Liver (tissue), 8 donors: ENCODE measurements at regions not wholly inside any gene's neighbourhood (a gene's known extent, or its start where the extent isn't known, plus 50 kb on each side); places are given as distances from the start of the nearest gene placed in this dataset.

Experiments used
- DNase-seq: peaks from one replicate; pipeline ENCODE4 v3.0.0-alpha.2; 2017; ENCODE audit warnings: low spot score
- H3K27ac ChIP-seq, 2 donors: one replicate each; pipeline ENCODE4 v1.7.0; 2013; ENCODE audit warnings: inconsistent platforms in 2 of 2, low read length in 2 of 2, control low read depth in 1 of 2, low read depth in 1 of 2, mild to moderate bottlenecking in 1 of 2
- H3K27me3 ChIP-seq, 4 donors: one replicate each; pipeline versions ENCODE4 v1.6.1 to v1.7.0; 2013; ENCODE audit warnings: low read length in 3 of 4, inconsistent platforms in 1 of 4, mild to moderate bottlenecking in 1 of 4, moderate library complexity in 1 of 4; ENCODE audit not compliant: control insufficient read depth in 4 of 4, insufficient read depth in 4 of 4
- H3K36me3 ChIP-seq, 4 donors: one replicate each; pipeline versions ENCODE4 v1.6.1 to v1.7.0; 2013; ENCODE audit warnings: low read length in 3 of 4, mild to moderate bottlenecking in 3 of 4, low read depth in 1 of 4, moderate library complexity in 1 of 4; ENCODE audit not compliant: control insufficient read depth in 4 of 4, insufficient read depth in 3 of 4
- H3K4me1 ChIP-seq, 4 donors: one replicate each; pipeline versions ENCODE4 v1.6.1 to v1.7.0; 2013; ENCODE audit warnings: low read length in 3 of 4, mild to moderate bottlenecking in 3 of 4, moderate library complexity in 1 of 4; ENCODE audit not compliant: control insufficient read depth in 4 of 4, insufficient read depth in 4 of 4
- H3K4me3 ChIP-seq, 3 donors: one replicate each; pipeline versions ENCODE4 v1.6.1 to v1.7.0; 2013; ENCODE audit warnings: low read length in 3 of 3, control low read depth in 1 of 3, low read depth in 1 of 3, mild to moderate bottlenecking in 1 of 3
- H3K9ac ChIP-seq, 2 donors: one replicate each; pipeline ENCODE4 v1.7.0; 2013; ENCODE audit warnings: low read length in 2 of 2, mild to moderate bottlenecking in 2 of 2, moderate library complexity in 2 of 2, control low read depth in 1 of 2, low read depth in 1 of 2
- H3K9me3 ChIP-seq, 4 donors: one replicate each; pipeline versions ENCODE4 v1.6.1 to v1.7.0; 2013; ENCODE audit warnings: low read length in 3 of 4; ENCODE audit not compliant: control insufficient read depth in 4 of 4
- EGR1 ChIP-seq, 2 donors: IDR thresholded peaks; 2 replicates each; pipeline ENCODE4 v1.6.1; 2016 to 2018; ENCODE audit warnings: antibody characterized with exemption in 2 of 2, low read depth in 2 of 2
- FOXA1 ChIP-seq: IDR thresholded peaks from 2 replicates; pipeline ENCODE4 v1.6.1; 2016; ENCODE audit warnings: antibody characterized with exemption
- FOXA2 ChIP-seq: IDR thresholded peaks from 2 replicates; pipeline ENCODE4 v1.6.1; 2016; ENCODE audit warnings: antibody characterized with exemption
- GABPA ChIP-seq, 2 donors: IDR thresholded peaks in 1 of 2; conservative IDR thresholded peaks in 1 of 2; 2 replicates each; pipeline ENCODE4 v1.6.1; 2016; ENCODE audit warnings: antibody characterized with exemption in 2 of 2, mild to moderate bottlenecking in 1 of 2, moderate library complexity in 1 of 2
- HNF4A ChIP-seq, 2 donors: conservative IDR thresholded peaks; 2 replicates each; pipeline ENCODE4 v1.6.1; 2016; ENCODE audit warnings: antibody characterized with exemption in 2 of 2, mild to moderate bottlenecking in 2 of 2
- HNF4G ChIP-seq: IDR thresholded peaks from 2 replicates; pipeline ENCODE4 v1.6.1; 2016; ENCODE audit warnings: antibody characterized with exemption
- JUND ChIP-seq, 2 donors: IDR thresholded peaks; 2 replicates each; pipeline ENCODE4 v1.6.1; 2016; ENCODE audit warnings: antibody characterized with exemption in 2 of 2
- NR2F2 ChIP-seq: IDR thresholded peaks from 2 replicates; pipeline ENCODE4 v1.6.1; 2016; ENCODE audit warnings: antibody characterized with exemption
- RXRA ChIP-seq, 2 donors: IDR thresholded peaks; 2 replicates each; pipeline ENCODE4 v1.6.1; 2017 to 2018; ENCODE audit warnings: antibody characterized with exemption in 2 of 2, mild to moderate bottlenecking in 1 of 2
- SP1 ChIP-seq: IDR thresholded peaks from 2 replicates; pipeline ENCODE4 v1.6.1; 2018; ENCODE audit warnings: antibody characterized with exemption, mild to moderate bottlenecking
- TAF1 ChIP-seq: conservative IDR thresholded peaks from 2 replicates; pipeline ENCODE4 v1.6.1; 2016; ENCODE audit warnings: antibody characterized with exemption, mild to moderate bottlenecking
- WGBS: extraction: QIAGEN DNeasy Blood & Tissue Kit; methylation state at CpG from one replicate; pipeline ENCODE4 v1.1.7; 2013; 5-methylcytosine and 5-hydroxymethylcytosine counted together
- TF ChIP-seq, protein P1 (sequence below): IDR thresholded peaks from 2 replicates; pipeline ENCODE4 v1.6.1; 2016; ENCODE audit warnings: antibody characterized with exemption
- TF ChIP-seq, protein P2 (sequence below): fragments of 150-350 bp; IDR thresholded peaks from 2 replicates; pipeline ENCODE4 v1.5.1; 2017; ENCODE audit warnings: improper control_type of control experiment, low read depth, low read length; ENCODE audit not compliant: missing input control
- TF ChIP-seq, protein P3 (sequence below): IDR thresholded peaks from 2 replicates; pipeline ENCODE4 v1.6.1; 2016; ENCODE audit warnings: antibody characterized with exemption
- TF ChIP-seq, protein P4 (sequence below): IDR thresholded peaks from 2 replicates; pipeline ENCODE4 v1.6.1; 2016; ENCODE audit warnings: antibody characterized with exemption, mild to moderate bottlenecking
- donor health status: healthy.
- donor health status: healthy.
- donor health status: healthy.
- donor health status: healthy.
- donor health status: healthy.

DNA sequence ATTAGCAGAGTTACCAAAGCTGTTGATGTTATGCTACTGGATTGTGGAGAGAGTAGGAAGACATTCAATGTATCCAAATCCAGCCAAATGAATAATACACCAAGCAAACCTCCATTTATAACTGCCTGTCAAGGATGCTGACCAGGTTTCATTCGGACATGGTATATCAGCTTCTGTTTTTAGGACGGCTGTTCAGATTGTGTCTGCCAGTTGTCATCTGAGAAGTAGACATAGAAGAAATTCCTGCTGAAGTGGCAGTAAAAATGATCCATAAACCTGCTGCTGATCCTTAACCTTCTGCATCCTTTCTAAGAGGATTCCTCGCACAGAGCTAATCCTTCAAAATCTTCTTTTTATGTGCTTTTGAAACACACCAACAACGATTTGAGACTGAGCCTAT is 663.6 kb upstream of the PLXNA2 start:
- Histone ChIP-seq H3K9ac (no peak overlapping the region), H3K9me3 (no peaks in the 10 kb centered on the region), H3K27me3 (no peaks in the 10 kb centered on the region), H3K4me3 (no peak overlapping the region), H3K4me1 (no peaks in the 10 kb centered on the region), H3K27ac (no peak overlapping the region), H3K36me3 (no peaks in the 10 kb centered on the region)
- DNase-seq, result no peak
- WGBS, result 70% methylated on average over 4 of the region's 4 CpGs
- no peak for TF ChIP-seq JUND (IDR thresholded peaks at IDR 0.05)
- no peak for TF ChIP-seq NR2F2
- no peak for TF ChIP-seq TAF1
- no peak for TF ChIP-seq RXRA (IDR thresholded peaks at IDR 0.05)
- TF ChIP-seq HNF4A (conservative IDR thresholded peaks at IDR 0.05), result no peak
- TF ChIP-seq GABPA (IDR thresholded peaks at IDR 0.05 in 1 of 2, conservative IDR thresholded peaks at IDR 0.05 in 1 of 2), result no peak
- TF ChIP-seq, protein P1, sequence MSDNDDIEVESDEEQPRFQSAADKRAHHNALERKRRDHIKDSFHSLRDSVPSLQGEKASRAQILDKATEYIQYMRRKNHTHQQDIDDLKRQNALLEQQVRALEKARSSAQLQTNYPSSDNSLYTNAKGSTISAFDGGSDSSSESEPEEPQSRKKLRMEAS, result no peak

DNA sequence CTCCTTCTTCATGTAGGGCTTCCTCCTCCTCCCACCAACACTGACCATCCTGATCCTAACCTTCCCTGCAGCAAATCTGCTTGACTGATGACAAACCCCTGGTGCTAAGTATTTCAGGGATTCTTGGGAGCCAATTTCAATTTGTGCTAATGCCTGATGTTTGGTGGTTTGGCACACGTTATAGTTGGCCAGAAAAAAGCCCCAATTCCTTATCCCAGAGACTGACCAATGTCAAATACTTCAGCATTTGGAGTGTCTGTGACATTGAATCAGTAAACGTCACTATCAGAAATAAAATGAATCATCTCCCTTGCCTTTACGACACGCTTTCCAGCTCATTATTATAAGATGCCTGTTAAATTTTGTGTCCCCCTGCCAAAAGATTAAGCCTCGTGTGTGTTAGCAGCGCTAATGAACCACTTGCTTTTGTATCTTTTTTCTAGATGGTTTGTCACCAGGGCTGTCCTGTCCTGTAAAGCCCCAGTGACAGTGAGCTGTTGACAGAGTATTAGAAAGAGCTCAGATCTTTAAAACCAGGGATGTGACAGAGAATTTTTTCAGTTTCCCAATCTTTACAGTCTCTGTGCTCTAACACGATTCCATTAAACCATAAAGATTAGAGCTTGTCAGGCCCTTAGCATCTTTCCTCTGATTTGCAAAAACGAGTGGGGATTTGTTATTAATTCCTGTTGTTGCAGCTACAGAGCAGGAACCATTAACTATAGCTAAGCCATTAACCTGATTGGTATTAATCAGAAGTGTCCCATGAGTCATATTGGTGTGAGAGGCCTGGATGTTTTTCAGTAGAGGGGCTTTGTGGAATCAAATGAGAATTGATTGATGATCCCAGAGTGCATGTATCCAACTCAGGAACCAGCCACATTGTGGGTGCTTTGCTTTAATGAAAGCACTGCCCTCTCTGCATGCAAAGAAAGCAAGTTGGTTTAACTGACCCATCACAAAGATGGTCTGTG is 665.1 kb upstream of the PLXNA2 start:
- 66% methylated on average over 8 of the region's 8 CpGs for WGBS
- H3K27ac ChIP-seq, result no peak overlapping the region

DNA sequence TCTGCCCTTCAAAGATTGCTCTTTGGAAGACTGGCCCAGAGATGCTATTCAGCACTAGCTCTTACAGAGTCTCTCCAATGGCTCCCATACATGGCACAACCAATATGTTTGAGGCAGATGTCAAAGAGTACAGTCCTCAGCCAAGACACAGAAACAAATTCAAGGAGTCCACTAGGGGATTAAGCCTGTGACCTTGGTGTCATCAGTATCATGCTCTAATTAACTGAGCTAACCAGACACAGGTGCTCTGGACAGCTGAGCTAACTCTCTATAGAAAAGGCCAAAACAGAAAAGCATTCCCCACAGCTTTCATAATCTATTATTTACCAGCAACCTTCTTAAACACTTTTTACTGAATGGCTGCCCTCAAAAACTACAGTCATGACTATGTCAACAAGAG is 666.0 kb upstream of the PLXNA2 start:
- Histone ChIP-seq H3K4me3 (no peak overlapping the region), H3K27me3 (no peaks in the 10 kb centered on the region), H3K9ac (no peak overlapping the region), H3K36me3 (no peaks in the 10 kb centered on the region), H3K4me1 (no peaks in the 10 kb centered on the region), H3K27ac (no peak overlapping the region), H3K9me3 (no peaks in the 10 kb centered on the region)
- TF ChIP-seq FOXA2, result no peak
- no peak for DNase-seq

More for the DNA sequence above, 665.1 kb upstream of the PLXNA2 start:
- H3K9ac ChIP-seq, result no peak overlapping the region
- no peaks in the 10 kb centered on the region for H3K9me3 ChIP-seq
- no peaks in the 10 kb centered on the region for H3K4me1 ChIP-seq
- no peaks in the 10 kb centered on the region for H3K27me3 ChIP-seq
- no peak overlapping the region for H3K4me3 ChIP-seq
- TF ChIP-seq SP1, result no peak
- no peaks in the 10 kb centered on the region for H3K36me3 ChIP-seq
- no peak for DNase-seq

DNA sequence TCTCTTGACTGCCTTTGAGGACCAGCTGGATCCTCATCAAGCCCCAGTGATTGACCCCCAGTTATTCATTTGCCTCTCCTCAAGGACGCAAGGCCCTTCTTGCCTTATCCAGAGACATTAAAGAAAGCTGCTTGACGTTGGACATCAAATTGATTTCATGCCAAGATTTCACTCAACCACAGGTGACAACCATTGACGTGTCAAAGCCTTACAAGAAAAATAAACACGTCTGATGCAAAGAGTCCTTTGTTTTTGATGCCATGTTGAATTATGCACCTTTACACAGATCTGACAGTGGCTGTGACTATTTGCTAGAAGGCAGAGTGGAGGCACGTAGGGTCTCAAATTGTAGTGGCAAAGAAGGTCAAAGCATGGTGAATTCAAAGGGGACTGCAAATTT is 666.2 kb upstream of the CAMK1G start:
- Histone ChIP-seq H3K27ac (no peak overlapping the region), H3K9me3 (no peaks in the 10 kb centered on the region), H3K4me1 (no peaks in the 10 kb centered on the region), H3K36me3 (no peaks in the 10 kb centered on the region), H3K27me3 (no peaks in the 10 kb centered on the region), H3K4me3 (no peak overlapping the region), H3K9ac (no peak overlapping the region)
- 61% methylated on average over 5 of the region's 5 CpGs for WGBS
- DNase-seq, result no peak
- TF ChIP-seq FOXA1 (no peak), EGR1 (IDR thresholded peaks at IDR 0.05; ENCODE audit: low read depth in 2 of 2) (no peak), JUND (IDR thresholded peaks at IDR 0.05) (no peak), SP1 (no peak), NR2F2 (no peak), HNF4A (conservative IDR thresholded peaks at IDR 0.05) (no peak), HNF4G (no peak), RXRA (IDR thresholded peaks at IDR 0.05) (no peak)
- TF ChIP-seq, protein P2, sequence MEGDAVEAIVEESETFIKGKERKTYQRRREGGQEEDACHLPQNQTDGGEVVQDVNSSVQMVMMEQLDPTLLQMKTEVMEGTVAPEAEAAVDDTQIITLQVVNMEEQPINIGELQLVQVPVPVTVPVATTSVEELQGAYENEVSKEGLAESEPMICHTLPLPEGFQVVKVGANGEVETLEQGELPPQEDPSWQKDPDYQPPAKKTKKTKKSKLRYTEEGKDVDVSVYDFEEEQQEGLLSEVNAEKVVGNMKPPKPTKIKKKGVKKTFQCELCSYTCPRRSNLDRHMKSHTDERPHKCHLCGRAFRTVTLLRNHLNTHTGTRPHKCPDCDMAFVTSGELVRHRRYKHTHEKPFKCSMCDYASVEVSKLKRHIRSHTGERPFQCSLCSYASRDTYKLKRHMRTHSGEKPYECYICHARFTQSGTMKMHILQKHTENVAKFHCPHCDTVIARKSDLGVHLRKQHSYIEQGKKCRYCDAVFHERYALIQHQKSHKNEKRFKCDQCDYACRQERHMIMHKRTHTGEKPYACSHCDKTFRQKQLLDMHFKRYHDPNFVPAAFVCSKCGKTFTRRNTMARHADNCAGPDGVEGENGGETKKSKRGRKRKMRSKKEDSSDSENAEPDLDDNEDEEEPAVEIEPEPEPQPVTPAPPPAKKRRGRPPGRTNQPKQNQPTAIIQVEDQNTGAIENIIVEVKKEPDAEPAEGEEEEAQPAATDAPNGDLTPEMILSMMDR, result no peak
- TF ChIP-seq, protein P3, sequence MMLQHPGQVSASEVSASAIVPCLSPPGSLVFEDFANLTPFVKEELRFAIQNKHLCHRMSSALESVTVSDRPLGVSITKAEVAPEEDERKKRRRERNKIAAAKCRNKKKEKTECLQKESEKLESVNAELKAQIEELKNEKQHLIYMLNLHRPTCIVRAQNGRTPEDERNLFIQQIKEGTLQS, result no peak
- TF ChIP-seq, protein P4, sequence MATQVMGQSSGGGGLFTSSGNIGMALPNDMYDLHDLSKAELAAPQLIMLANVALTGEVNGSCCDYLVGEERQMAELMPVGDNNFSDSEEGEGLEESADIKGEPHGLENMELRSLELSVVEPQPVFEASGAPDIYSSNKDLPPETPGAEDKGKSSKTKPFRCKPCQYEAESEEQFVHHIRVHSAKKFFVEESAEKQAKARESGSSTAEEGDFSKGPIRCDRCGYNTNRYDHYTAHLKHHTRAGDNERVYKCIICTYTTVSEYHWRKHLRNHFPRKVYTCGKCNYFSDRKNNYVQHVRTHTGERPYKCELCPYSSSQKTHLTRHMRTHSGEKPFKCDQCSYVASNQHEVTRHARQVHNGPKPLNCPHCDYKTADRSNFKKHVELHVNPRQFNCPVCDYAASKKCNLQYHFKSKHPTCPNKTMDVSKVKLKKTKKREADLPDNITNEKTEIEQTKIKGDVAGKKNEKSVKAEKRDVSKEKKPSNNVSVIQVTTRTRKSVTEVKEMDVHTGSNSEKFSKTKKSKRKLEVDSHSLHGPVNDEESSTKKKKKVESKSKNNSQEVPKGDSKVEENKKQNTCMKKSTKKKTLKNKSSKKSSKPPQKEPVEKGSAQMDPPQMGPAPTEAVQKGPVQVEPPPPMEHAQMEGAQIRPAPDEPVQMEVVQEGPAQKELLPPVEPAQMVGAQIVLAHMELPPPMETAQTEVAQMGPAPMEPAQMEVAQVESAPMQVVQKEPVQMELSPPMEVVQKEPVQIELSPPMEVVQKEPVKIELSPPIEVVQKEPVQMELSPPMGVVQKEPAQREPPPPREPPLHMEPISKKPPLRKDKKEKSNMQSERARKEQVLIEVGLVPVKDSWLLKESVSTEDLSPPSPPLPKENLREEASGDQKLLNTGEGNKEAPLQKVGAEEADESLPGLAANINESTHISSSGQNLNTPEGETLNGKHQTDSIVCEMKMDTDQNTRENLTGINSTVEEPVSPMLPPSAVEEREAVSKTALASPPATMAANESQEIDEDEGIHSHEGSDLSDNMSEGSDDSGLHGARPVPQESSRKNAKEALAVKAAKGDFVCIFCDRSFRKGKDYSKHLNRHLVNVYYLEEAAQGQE, result no peak
